Gastroesophageal sphincter (tissue), 3 donors: ENCODE measurements at regions not wholly inside any gene's neighbourhood (a gene's known extent, or its start where the extent isn't known, plus 50 kb on each side); places are given as distances from the start of the nearest gene placed in this dataset.

ENCODE experiments used
- CTCF ChIP-seq, 4 experiments: fragments of 200-600 bp in 2 of 4; fragments of 450-650 bp in 2 of 4; sonication (generic) in 1 of 4; IDR thresholded peaks; one replicate each; pipeline ENCODE4 v1.5.1; 2017 to 2019; ENCODE audit warnings: antibody characterized with exemption in 4 of 4, mild to moderate bottlenecking in 2 of 4, moderate library complexity in 2 of 4
- POLR2AphosphoS5 ChIP-seq: sonication (generic); formaldehyde crosslinking; IDR thresholded peaks from one replicate; pipeline ENCODE4 v1.6.1; 2017; ENCODE audit warnings: antibody characterized with exemption

- TF ChIP-seq POLR2AphosphoS5: no peak
- TF ChIP-seq CTCF (IDR thresholded peaks at IDR 0.05): no peak
These were observed 104.4 kb downstream of the ACTL7B start for GRCh38 chr9:108751369-108751768.
